ENCODE measurements at regions not wholly inside any gene's neighbourhood (a gene's known extent, or its start where the extent isn't known, plus 50 kb on each side); places are given as distances from the start of the nearest gene placed in this dataset.
"Not testable (repeated sequence)": the region's sequence is repeated elsewhere in the genome, so short reads cannot be mapped to it uniquely, and the experiment has no call there.

DNA sequence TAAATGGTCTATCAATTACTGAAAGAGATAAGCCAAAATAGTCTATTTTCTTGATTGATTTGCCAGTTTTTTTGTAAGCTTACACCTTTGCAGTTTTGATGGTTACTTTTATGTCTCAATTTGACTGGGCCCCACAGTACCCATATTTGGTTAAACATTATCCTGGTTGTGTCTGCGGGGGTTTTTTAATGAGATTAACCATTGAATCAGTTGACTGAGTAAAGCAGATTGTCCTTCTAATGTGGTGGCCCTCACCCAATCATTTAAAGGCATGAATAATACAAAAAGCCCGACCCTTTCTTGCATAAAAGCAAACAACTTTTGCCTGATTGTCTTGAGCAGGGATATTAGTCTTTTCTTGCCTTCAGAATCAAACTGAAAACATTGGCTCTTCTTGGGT lies 650.0 kb upstream of the RGS18 start (continued):
- TF ChIP-seq, protein P1, sequence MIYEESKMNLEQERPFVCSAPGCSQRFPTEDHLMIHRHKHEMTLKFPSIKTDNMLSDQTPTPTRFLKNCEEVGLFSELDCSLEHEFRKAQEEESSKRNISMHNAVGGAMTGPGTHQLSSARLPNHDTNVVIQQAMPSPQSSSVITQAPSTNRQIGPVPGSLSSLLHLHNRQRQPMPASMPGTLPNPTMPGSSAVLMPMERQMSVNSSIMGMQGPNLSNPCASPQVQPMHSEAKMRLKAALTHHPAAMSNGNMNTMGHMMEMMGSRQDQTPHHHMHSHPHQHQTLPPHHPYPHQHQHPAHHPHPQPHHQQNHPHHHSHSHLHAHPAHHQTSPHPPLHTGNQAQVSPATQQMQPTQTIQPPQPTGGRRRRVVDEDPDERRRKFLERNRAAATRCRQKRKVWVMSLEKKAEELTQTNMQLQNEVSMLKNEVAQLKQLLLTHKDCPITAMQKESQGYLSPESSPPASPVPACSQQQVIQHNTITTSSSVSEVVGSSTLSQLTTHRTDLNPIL (CRISPR knock-in tag; IDR thresholded peaks at IDR 0.05; ENCODE audit: low read depth), result no peak
- no peak for TF ChIP-seq TOX (CRISPR knock-in tag; IDR thresholded peaks at IDR 0.05; ENCODE audit: borderline replicate concordance)
- no peak for TF ChIP-seq TCF4 (CRISPR knock-in tag; IDR thresholded peaks at IDR 0.05; ENCODE audit: borderline replicate concordance)

DNA sequence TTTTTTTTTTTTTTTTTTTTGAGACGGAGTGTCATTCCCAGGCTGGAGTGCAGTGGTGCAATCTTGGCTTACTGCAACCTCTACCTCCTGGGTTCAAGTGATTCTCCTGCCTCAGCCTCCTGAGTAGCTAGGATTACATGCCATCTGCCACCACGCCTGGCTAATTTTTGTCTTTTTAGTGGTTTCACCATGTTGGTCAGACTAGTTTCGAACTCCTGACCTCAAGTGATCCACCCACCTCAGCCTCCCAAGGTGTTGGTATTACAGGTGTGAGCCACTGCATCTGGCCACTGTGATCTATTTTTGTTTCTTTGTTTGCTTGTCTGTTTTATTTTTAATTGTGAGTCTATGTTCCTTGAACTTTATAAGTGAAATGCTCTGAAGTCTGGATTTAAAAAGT lies 646.8 kb upstream of the RGS18 start:
- ATAC-seq, result not testable (repeated sequence)

GRCh38 chr1:191517826-191518225 lies 640.4 kb upstream of the RGS18 start:
- ATAC-seq, result no peak
- TF ChIP-seq GLIS3 (CRISPR knock-in tag; IDR thresholded peaks at IDR 0.05) (no peak), SNAI2 (CRISPR knock-in tag; IDR thresholded peaks at IDR 0.05) (no peak)

GRCh38 chr1:191519519-191519918 lies 638.7 kb upstream of the RGS18 start:
- TF ChIP-seq ISL1 (CRISPR knock-in tag; IDR thresholded peaks at IDR 0.05) (no peak), ZFP3 (CRISPR knock-in tag; IDR thresholded peaks at IDR 0.05) (no peak), ARNTL (CRISPR knock-in tag; IDR thresholded peaks at IDR 0.05; ENCODE audit: borderline replicate concordance, low read depth) (no peak), OSR1 (CRISPR knock-in tag; IDR thresholded peaks at IDR 0.05) (no peak), TCF4 (CRISPR knock-in tag; IDR thresholded peaks at IDR 0.05; ENCODE audit: borderline replicate concordance) (no peak), ESRRG (CRISPR knock-in tag; IDR thresholded peaks at IDR 0.05) (no peak), ZNF70 (CRISPR knock-in tag; IDR thresholded peaks at IDR 0.05) (no peak), ZNF565 (CRISPR knock-in tag; conservative IDR thresholded peaks at IDR 0.05; ENCODE audit: low read depth) (no peak), ZNF8 (CRISPR knock-in tag; IDR thresholded peaks at IDR 0.05) (no peak), PPARA (CRISPR knock-in tag; IDR thresholded peaks at IDR 0.05; ENCODE audit: borderline replicate concordance) (no peak), ZC3H10 (CRISPR knock-in tag; IDR thresholded peaks at IDR 0.05) (no peak), CSDC2 (CRISPR knock-in tag; IDR thresholded peaks at IDR 0.05) (no peak), BACH2 (CRISPR knock-in tag; IDR thresholded peaks at IDR 0.05; ENCODE audit: borderline replicate concordance) (no peak), GLIS3 (CRISPR knock-in tag; IDR thresholded peaks at IDR 0.05) (no peak), RARB (CRISPR knock-in tag; IDR thresholded peaks at IDR 0.05) (no peak)
- TF ChIP-seq, protein P2, sequence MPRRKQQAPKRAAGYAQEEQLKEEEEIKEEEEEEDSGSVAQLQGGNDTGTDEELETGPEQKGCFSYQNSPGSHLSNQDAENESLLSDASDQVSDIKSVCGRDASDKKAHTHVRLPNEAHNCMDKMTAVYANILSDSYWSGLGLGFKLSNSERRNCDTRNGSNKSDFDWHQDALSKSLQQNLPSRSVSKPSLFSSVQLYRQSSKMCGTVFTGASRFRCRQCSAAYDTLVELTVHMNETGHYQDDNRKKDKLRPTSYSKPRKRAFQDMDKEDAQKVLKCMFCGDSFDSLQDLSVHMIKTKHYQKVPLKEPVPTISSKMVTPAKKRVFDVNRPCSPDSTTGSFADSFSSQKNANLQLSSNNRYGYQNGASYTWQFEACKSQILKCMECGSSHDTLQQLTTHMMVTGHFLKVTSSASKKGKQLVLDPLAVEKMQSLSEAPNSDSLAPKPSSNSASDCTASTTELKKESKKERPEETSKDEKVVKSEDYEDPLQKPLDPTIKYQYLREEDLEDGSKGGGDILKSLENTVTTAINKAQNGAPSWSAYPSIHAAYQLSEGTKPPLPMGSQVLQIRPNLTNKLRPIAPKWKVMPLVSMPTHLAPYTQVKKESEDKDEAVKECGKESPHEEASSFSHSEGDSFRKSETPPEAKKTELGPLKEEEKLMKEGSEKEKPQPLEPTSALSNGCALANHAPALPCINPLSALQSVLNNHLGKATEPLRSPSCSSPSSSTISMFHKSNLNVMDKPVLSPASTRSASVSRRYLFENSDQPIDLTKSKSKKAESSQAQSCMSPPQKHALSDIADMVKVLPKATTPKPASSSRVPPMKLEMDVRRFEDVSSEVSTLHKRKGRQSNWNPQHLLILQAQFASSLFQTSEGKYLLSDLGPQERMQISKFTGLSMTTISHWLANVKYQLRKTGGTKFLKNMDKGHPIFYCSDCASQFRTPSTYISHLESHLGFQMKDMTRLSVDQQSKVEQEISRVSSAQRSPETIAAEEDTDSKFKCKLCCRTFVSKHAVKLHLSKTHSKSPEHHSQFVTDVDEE (CRISPR knock-in tag; IDR thresholded peaks at IDR 0.05), result no peak
- TF ChIP-seq, protein P3, sequence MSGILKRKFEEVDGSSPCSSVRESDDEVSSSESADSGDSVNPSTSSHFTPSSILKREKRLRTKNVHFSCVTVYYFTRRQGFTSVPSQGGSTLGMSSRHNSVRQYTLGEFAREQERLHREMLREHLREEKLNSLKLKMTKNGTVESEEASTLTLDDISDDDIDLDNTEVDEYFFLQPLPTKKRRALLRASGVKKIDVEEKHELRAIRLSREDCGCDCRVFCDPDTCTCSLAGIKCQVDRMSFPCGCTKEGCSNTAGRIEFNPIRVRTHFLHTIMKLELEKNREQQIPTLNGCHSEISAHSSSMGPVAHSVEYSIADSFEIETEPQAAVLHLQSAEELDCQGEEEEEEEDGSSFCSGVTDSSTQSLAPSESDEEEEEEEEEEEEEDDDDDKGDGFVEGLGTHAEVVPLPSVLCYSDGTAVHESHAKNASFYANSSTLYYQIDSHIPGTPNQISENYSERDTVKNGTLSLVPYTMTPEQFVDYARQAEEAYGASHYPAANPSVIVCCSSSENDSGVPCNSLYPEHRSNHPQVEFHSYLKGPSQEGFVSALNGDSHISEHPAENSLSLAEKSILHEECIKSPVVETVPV (CRISPR knock-in tag; IDR thresholded peaks at IDR 0.05), result no peak
- TF ChIP-seq, protein P4, sequence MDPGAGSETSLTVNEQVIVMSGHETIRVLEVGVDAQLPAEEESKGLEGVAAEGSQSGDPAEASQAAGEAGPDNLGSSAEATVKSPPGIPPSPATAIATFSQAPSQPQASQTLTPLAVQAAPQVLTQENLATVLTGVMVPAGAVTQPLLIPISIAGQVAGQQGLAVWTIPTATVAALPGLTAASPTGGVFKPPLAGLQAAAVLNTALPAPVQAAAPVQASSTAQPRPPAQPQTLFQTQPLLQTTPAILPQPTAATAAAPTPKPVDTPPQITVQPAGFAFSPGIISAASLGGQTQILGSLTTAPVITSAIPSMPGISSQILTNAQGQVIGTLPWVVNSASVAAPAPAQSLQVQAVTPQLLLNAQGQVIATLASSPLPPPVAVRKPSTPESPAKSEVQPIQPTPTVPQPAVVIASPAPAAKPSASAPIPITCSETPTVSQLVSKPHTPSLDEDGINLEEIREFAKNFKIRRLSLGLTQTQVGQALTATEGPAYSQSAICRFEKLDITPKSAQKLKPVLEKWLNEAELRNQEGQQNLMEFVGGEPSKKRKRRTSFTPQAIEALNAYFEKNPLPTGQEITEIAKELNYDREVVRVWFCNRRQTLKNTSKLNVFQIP (CRISPR knock-in tag; IDR thresholded peaks at IDR 0.05; ENCODE audit: borderline replicate concordance, low read depth), result no peak
- TF ChIP-seq, protein P5, sequence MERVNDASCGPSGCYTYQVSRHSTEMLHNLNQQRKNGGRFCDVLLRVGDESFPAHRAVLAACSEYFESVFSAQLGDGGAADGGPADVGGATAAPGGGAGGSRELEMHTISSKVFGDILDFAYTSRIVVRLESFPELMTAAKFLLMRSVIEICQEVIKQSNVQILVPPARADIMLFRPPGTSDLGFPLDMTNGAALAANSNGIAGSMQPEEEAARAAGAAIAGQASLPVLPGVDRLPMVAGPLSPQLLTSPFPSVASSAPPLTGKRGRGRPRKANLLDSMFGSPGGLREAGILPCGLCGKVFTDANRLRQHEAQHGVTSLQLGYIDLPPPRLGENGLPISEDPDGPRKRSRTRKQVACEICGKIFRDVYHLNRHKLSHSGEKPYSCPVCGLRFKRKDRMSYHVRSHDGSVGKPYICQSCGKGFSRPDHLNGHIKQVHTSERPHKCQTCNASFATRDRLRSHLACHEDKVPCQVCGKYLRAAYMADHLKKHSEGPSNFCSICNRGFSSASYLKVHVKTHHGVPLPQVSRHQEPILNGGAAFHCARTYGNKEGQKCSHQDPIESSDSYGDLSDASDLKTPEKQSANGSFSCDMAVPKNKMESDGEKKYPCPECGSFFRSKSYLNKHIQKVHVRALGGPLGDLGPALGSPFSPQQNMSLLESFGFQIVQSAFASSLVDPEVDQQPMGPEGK (CRISPR knock-in tag; IDR thresholded peaks at IDR 0.05; ENCODE audit: borderline replicate concordance), result no peak
- no peak for ATAC-seq

Measured in SK-N-SH treated with all-trans-retinoic acid at 6 μM for 48 hours (cell line).